NCI-H1694 (cell line): ENCODE measurements at regions not wholly inside any gene's neighbourhood (a gene's known extent, or its start where the extent isn't known, plus 50 kb on each side); places are given as distances from the start of the nearest gene placed in this dataset.
A peak's percentile ranks its signal among the peaks of the same experiment; 100 is the strongest.
"Not testable (repeated sequence)": the region's sequence is repeated elsewhere in the genome, so short reads cannot be mapped to it uniquely, and the experiment has no call there.

Experiments
- DNase-seq: peaks from one replicate; lab custom pipeline; 2025; lab: John Stamatoyannopoulos, UW

DNA sequence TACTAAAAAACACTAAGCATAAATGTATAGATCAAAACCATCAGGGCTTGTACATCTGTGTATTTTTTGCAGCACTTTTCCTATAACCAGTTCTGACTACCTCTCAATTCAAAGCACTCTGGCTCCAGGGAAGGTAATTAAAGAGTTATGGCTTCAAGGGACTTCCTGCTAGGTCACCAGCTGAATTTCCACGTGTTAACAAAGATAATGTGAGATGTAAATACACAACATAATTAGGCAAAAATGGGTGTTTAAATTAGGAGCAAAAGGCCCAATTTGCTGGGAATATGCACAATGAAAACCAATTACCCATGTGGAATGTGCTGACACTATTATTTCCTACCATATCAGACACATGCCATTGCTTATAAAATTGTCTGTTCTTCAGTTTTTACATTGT lies 513.4 kb upstream of the FLRT2 start:
- no peak for DNase-seq

- not testable (repeated sequence) for DNase-seq
Observed at GRCh38 chr14:85023866-85024265, 506.1 kb upstream of the FLRT2 start.

GRCh38 chr14:85024931-85025330 lies 505.0 kb upstream of the FLRT2 start:
- no peak for DNase-seq

GRCh38 chr14:85027681-85028370 lies 502.1 kb upstream of the FLRT2 start:
- no peak for DNase-seq

GRCh38 chr14:85037411-85037810 lies 492.5 kb upstream of the FLRT2 start:
- DNase-seq: no peak

DNA sequence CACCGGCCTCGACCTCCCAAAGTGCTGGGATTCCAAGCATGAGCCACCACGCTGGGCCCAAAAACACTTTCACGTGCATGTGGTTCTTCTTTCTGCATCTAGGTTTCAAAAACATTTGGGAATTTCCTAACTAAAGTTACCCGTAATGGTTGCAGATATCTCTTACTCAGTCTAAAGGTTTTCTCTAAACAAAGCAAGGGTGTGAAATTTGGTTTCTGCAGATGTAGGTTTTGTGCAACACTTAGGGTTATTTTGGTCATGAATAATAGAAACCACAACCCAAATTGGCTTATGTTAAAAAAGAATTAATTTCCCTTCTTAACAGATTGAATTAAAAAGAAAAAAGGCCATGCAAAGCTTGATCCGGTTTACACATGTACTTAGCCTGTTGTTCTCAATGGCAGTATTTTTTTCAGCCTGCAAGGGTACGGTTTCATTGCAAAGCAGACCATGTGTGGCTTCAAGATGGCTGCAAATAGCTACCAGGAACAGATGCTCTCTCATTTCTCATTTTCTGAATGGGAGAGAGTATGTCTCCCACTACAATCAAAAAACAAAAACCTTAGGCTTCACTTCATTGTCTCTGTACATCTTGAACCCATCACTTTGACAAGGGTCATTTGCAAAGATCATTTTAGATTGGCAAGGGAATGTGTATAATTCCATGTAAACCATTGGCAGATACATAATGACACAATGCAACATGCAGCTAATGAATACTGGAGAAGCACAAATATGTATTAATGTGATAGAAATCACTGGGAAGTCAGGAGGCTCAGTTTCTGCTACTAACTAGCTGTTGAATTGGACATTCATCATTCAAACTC lies 491.2 kb upstream of the FLRT2 start:
- no peak for DNase-seq

GRCh38 chr14:85039353-85039626 lies 490.7 kb upstream of the FLRT2 start:
- DNase-seq: no peak

DNA sequence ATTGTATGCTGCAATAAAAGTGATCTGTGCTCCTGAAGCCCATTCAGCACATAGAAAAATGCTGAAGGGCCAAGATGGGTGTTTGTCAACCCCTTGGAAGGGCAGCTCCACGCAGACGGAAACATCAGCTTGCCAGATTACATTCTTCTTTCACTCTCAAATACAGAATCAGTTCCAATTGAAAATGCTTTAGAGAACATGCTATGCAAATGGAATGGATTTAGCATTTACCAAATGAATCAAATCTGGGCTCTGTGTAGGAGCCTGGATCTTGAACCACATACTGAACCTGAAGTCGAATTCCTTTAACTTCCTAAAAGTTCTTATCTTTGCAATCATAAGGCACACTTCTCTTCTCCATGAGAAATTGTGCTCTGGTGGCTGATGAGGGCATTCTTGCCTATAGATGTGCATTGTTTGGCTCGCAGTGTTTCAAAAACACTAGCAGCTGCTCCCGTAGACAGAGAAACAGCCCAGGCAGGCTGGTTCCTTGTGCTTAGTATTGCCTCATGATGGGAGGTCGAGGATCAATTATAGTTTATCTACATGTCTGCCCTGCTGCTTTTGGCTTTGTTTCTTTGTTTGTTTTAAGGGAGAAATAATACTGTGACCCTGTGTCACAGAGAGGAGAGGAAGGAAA lies 489.8 kb upstream of the FLRT2 start:
- DNase-seq: peak; percentile 50

DNA sequence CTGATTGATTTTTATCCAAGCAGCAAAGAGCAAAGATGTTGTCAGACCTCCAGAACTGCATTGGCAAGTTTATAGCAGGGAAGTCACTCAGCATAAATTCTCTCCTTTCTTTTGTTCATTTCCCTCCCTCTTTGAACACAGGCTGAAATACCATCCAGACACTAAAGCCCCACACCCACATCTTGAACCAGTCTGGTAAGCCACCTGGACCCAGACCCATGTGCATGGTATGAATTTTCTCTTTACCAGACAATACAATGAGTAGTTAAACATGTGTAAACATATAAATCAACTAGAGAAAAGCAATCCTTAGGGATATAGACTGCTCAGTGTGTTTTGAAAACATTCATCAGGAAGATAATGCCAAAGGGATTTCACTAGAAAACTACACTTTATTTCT lies 488.3 kb upstream of the FLRT2 start:
- no peak for DNase-seq

GRCh38 chr14:85042301-85042700 lies 487.6 kb upstream of the FLRT2 start:
- DNase-seq: no peak

DNA sequence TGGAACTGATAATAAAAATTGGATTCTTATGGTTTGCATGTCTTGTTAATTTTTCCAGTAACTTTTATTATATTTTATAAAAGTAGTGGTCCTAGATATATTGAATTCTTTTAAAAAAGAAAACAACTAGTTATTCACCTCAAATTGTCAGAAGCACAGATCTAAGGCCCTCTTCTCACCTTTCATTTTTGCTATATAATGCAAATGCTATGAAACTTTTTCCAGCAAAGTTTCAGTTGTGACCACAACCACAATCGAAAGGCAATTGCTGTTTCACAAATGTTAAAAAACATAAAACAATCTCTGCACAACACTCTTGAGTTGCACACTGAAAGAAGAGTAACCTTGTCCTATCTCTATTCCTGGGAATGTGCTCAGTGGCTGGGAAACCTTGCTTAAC lies 479.8 kb upstream of the FLRT2 start:
- DNase-seq: no peak

GRCh38 chr14:85052646-85053045 lies 477.3 kb upstream of the FLRT2 start:
- no peak for DNase-seq

DNA sequence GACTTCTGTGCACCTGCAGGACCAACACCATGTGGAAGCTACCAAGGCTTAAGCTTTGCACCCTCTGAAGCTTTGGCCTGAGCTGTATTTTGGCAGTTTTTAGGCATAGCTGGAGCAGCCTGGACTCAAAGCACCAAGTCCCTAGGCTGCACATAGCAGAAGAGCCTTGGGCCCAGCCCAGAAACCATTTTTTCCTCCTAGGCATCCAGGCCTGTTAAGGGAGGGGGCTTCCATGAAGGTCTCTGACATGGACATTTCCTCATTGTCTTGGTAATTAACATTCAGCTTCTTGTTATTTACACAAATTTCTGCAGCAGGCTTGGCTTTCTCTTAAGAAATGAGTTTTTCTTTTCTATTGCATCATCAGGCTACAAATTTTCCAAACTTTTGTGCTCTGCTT lies 475.8 kb upstream of the FLRT2 start:
- DNase-seq: no peak

- no peak for DNase-seq
Observed at GRCh38 chr14:85056267-85056666, 473.7 kb upstream of the FLRT2 start.

- DNase-seq: no peak
Observed at GRCh38 chr14:85057221-85057620, 472.7 kb upstream of the FLRT2 start.

DNA sequence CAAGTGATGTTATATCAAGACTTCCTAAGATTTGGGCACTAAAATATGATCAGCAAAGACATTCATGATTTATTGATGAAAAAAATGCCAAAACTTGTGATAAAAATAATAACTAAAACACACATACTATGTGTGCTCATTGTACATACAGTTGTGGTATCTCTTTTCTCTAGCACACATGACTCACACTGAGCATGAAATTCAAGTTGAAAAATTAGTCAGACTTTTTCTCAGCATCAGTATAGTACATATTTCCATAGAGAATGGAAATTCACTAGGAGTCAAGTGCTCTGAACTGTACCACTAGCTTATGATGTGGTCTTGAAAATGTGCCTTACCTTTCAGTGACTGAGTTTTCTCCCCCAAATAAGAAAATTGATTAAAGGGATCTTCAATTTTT lies 471.8 kb upstream of the FLRT2 start:
- DNase-seq: no peak

- no peak for DNase-seq
Observed at GRCh38 chr14:85060121-85060520, 469.8 kb upstream of the FLRT2 start.

DNA sequence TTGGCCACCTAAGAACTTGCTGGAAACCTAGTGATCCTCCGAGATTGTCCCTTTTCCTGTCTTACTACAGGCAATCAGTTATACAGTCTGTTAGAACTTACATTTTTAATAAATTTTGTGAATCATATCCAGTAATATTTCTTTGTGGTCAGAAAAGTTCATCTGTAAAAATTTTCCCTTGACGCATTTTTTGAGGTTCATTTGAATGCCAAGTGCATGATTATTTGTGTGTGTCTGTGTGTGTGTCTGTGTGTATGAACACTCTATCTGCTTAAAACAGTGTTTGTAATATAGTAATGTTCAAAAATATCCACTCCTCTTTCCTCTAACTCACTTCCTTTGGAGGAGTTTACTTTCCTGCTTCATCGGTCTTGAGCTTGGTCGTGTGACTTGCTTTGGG lies 468.7 kb upstream of the FLRT2 start:
- no peak for DNase-seq

- DNase-seq: no peak
Observed at GRCh38 chr14:85063747-85064146, 466.2 kb upstream of the FLRT2 start.

GRCh38 chr14:85071447-85071846 lies 458.5 kb upstream of the FLRT2 start:
- no peak for DNase-seq

DNA sequence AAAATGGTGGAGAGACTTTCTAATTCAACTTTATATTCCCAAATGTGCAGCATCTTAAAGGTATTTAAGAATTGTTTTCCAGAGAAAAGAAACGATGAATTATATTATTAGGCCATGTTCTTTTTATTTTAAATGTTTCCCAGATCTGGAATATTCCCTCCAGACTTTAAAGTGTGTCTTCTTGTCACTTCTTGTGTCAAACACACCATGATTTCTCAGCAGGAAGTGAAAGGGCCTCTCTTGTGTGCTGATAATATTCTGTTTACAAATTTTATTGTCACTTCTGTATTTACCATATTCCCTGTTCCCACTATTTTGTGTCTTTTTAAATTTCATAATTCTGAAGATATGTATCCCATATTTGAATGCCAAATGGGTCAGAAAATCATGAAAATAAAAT lies 455.0 kb upstream of the FLRT2 start:
- no peak for DNase-seq

DNA sequence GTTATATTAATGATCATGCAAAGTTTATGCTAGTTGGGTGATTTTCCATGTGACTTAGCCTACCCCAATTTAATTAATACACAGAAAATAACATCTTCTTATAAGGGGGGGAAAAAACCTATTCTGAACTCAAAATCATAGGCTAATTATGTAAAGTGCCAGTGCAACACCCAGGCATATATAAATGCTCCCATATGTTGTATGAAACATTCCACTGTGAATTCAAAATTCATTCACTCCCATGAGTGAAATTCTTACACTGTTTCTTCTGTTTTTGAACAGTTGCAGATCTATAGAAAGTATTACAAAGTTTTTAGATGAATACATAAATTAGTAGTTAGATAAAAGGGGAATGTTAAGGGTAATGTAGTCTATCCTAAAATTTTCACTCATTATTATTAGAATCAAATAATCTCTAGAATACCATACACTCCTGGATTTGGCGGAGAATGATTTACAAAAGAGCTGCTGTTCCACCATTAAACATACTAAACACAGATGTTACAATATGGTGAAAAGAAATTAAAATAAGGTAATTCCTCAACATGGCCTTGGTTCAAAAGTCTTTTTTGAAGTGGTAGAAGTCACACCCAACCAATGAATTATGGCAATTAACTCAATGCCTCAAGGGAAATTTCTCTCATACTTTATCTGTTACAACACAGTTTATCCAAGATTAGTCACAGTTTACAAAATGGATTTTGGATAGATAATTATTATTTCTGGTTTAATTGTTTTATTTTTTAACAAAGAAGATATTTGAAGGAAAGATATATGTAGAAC lies 454.1 kb upstream of the FLRT2 start:
- no peak for DNase-seq

DNA sequence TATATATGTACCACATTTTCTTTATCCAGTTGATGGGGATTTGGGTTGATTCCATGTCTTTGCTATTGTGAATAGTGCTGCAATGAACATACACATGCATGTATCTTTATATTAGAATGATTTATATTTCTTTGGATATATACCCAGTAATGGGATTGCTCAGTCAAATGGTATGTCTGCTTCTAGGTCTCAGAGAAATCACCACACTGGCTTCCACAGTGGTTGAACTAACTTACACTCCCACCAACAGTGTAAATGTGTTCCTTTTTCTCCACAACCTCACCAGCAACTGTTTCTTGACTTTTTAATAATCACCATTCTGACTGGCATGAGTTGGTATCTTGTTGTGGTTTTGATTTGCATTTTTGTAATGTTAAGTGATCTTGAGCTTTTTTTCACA lies 452.2 kb upstream of the FLRT2 start:
- DNase-seq: not testable (repeated sequence)
